Stimulated activated naive CD8-positive, alpha-beta T cell treated with anti-CD3 and anti-CD28 coated beads, Interleukin-15, amount 100 ng/mL, for 72 hours (primary cell): ENCODE measurements at regions not wholly inside any gene's neighbourhood (a gene's known extent, or its start where the extent isn't known, plus 50 kb on each side); places are given as distances from the start of the nearest gene placed in this dataset.
"Not testable (repeated sequence)": the region's sequence is repeated elsewhere in the genome, so short reads cannot be mapped to it uniquely, and the experiment has no call there.

ENCODE experiments used
- ATAC-seq: fragments of 150-1000 bp; cut with Tn5 transposase; 2 replicates; pipeline ENCODE4 v1.10.0; 2021; ENCODE audit warnings: mild to moderate bottlenecking, moderate library complexity
- DNase-seq, 2 donors: peaks; one replicate each; pipeline ENCODE4 v3.0.0; 2021 to 2022
- H3K27ac Mint-ChIP-seq, 2 donors: one replicate each; pipeline ENCODE4 v1.8.0; 2022; ENCODE audit warnings: mild to moderate bottlenecking in 2 of 2, mixed read lengths in 2 of 2, moderate library complexity in 2 of 2
- H3K27me3 Mint-ChIP-seq: one replicate; pipeline ENCODE4 v1.8.0; 2022; ENCODE audit warnings: mixed read lengths
- H3K4me1 Mint-ChIP-seq: one replicate; pipeline ENCODE4 v1.8.0; 2022; ENCODE audit warnings: mild to moderate bottlenecking, mixed read lengths
- H3K4me3 Mint-ChIP-seq, 2 donors: one replicate each; pipeline ENCODE4 v1.8.0; 2022; ENCODE audit warnings: mild to moderate bottlenecking in 2 of 2, mixed read lengths in 2 of 2, moderate library complexity in 1 of 2
- H3K9me3 Mint-ChIP-seq, 2 donors: one replicate each; pipeline ENCODE4 v1.8.0; 2022; ENCODE audit warnings: mixed read lengths in 2 of 2

- H3K4me1 Mint-ChIP-seq, H3K9me3 Mint-ChIP-seq, H3K4me3 Mint-ChIP-seq, DNase-seq, H3K27ac Mint-ChIP-seq, H3K27me3 Mint-ChIP-seq, ATAC-seq: not testable (repeated sequence)
Measured at GRCh38 chr1:65542592-65542991, 122.1 kb downstream of the LEPR start.

DNA sequence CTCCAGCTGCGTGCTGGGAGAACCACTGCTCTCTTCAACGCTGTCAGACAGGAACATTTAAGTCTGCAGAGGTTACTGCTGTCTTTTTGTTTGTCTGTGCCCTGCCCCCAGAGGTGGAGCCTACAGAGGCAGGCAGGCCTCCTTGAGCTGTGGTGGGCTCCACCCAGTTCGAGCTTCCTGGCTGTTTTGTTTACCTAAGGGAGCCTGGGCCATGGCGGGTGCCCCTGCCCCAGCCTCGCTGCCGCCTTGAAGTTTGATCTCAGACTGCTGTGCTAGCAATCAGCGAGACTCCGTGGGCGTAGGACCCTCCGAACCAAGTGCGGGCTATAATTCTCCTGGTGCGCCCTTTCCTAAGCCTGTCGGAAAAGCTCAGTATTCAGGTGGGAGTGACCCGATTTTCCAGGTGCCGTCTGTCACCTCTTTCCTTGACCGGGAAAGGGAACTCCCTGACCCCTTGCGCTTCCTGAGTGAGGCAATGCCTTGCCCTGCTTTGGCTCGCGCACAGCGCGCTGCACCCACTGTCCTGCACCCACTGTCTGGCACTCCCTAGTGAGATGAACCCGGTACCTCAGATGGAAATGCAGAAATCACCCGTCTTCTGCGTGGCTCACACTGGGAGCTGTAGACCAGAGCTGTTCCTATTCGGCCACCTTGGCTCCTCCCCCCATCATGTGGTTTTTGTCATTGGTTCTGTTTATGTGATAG is 130.0 kb downstream of the LEPR start:
- not testable (repeated sequence) for DNase-seq, H3K4me1 Mint-ChIP-seq, ATAC-seq, H3K27ac Mint-ChIP-seq, H3K27me3 Mint-ChIP-seq, H3K4me3 Mint-ChIP-seq
- H3K9me3 Mint-ChIP-seq, result peaks cover 28 to 43% of the 10 kb centered on the region in 2 donors

- not testable (repeated sequence) for H3K4me3 Mint-ChIP-seq, H3K27ac Mint-ChIP-seq, H3K4me1 Mint-ChIP-seq, ATAC-seq, DNase-seq, H3K27me3 Mint-ChIP-seq
- peaks cover 28 to 52% of the 10 kb centered on the region in 2 donors for H3K9me3 Mint-ChIP-seq
Measured at GRCh38 chr1:65552484-65552883, 132.0 kb downstream of the LEPR start.

- H3K4me1 Mint-ChIP-seq, DNase-seq: not testable (repeated sequence)
Measured at GRCh38 chr1:65554086-65554764, 133.8 kb downstream of the LEPR start.

GRCh38 chr1:65554829-65555228 is 134.4 kb downstream of the LEPR start:
- no peaks in the 10 kb centered on the region for H3K27me3 Mint-ChIP-seq
- DNase-seq (no peak), ATAC-seq (no peak)
- no peak overlapping the region for H3K27ac Mint-ChIP-seq
- peaks cover 28 to 45% of the 10 kb centered on the region in 2 donors for H3K9me3 Mint-ChIP-seq
- no peaks in the 10 kb centered on the region for H3K4me1 Mint-ChIP-seq
- H3K4me3 Mint-ChIP-seq, result no peak overlapping the region

More at GRCh38 chr1:65554086-65554764, 133.8 kb downstream of the LEPR start:
- not testable (repeated sequence) for H3K27me3 Mint-ChIP-seq, H3K4me3 Mint-ChIP-seq, H3K27ac Mint-ChIP-seq, ATAC-seq
- H3K9me3 Mint-ChIP-seq, result peaks cover 28 to 45% of the 10 kb centered on the region in 2 donors

DNA sequence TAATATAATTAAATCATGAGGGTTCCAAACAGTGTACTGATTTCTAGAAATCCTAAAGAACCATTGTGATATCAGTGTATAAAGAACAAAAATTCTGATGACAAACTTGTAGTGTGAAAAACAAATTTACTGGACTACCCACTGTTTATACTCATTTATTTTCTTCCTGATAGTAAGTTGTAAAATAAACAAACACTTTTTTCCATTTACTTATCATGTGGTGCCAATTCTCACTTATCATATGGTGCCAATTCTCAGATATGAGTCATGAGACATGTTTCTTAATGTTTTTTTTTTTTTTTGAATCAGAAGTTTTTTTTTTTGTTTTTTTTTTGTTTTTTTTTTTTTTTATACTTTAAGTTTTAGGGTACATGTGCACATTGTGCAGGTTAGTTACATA is 137.7 kb downstream of the LEPR start:
- H3K27ac Mint-ChIP-seq, result no peak overlapping the region
- no peak overlapping the region for H3K4me3 Mint-ChIP-seq
- no peaks in the 10 kb centered on the region for H3K4me1 Mint-ChIP-seq
- ATAC-seq (no peak), DNase-seq (no peak)
- H3K27me3 Mint-ChIP-seq, result no peaks in the 10 kb centered on the region
- H3K9me3 Mint-ChIP-seq, result peaks cover 4 to 18% of the 10 kb centered on the region in 2 donors

GRCh38 chr1:65564493-65564892 is 144.0 kb downstream of the LEPR start:
- no peak overlapping the region for H3K4me3 Mint-ChIP-seq
- no peaks in the 10 kb centered on the region for H3K27me3 Mint-ChIP-seq
- H3K9me3 Mint-ChIP-seq, result peaks cover 0 to 7% of the 10 kb centered on the region in 2 donors
- ATAC-seq (no peak), DNase-seq (no peak)
- H3K27ac Mint-ChIP-seq, result no peak overlapping the region
- H3K4me1 Mint-ChIP-seq, result no peaks in the 10 kb centered on the region

DNA sequence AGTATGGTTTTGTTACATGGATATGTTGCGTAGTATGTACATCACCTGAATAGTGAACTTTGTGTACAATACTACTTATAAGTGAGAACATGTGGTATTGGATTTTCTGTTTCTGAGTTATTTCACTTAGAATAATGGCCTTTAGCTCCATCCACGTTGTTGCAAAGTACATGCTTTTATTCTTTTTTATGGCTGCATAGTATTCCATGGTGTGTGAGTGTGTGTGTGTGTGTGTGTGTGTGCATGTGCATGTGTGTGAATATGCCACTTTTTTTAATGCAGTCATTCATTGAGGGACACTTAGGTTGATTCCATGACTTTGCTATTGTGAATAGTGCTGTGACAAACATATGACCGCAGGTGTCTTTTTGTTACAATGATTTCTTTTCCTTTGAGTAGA is 147.8 kb downstream of the LEPR start:
- DNase-seq, result no peak
- peaks cover 0 to 7% of the 10 kb centered on the region in 2 donors for H3K9me3 Mint-ChIP-seq
- no peaks in the 10 kb centered on the region for H3K4me1 Mint-ChIP-seq
- no peak overlapping the region for H3K4me3 Mint-ChIP-seq
- no peak for ATAC-seq
- H3K27ac Mint-ChIP-seq, result no peak overlapping the region
- no peaks in the 10 kb centered on the region for H3K27me3 Mint-ChIP-seq

DNA sequence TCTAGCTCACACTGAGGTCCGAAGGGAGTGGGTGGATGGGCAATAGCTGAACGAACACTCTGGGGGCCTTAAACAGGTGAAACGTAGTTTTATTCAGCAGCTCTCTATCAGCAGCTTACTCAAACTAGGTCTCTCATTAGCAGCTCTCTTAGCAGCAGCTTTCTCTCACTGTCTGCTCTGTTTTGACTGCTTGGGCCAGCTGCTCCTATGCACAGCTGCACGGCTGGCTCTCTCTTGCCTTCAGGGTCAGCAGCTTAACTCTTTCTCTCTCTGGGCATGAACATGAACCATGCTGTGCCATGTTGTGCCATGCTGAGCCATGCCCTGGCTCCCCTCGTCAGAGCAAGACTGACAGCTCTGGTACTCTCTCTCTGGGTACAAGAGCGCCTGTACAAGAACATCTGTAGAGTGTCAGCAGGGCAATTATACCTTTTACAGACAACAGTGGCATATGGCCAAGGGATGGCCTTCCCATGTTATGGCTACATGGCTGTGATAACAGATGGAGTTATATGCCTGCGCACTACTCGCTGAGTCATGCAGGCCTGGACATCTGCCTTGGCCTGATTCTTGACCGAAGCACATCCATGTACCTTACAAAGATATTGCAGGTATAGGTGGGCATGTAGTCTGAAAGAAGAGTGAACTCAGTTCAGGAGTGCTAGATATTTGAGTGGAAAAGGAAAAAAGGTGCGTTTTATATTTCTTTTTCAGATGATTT is 152.4 kb downstream of the LEPR start:
- Mint-ChIP-seq H3K27ac (no peak overlapping the region), H3K4me1 (no peaks in the 10 kb centered on the region), H3K27me3 (no peaks in the 10 kb centered on the region), H3K9me3 (no peaks in the 10 kb centered on the region), H3K4me3 (no peak overlapping the region)
- no peak for DNase-seq
- no peak for ATAC-seq

DNA sequence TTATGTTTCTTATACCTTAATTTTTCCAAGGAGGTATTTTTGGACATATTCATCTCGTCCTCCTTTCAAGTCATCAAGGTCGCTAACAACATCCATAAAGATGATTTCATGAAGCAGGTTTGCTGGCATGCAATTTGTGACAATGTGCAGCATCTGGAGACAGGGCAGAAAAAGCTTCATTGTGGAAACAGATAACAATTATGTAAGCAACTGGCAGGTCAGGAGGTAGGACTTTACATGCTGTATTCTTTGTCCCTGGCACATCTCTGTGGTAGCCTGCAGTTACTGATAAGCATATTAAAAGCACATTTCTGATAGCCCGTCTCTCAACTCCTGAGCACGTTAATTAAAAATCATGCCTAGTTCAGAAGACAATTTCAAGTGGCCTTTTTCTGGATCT is 156.8 kb downstream of the LEPR start:
- DNase-seq (no peak), ATAC-seq (no peak)
- Mint-ChIP-seq H3K9me3 (peaks cover 0 to 2% of the 10 kb centered on the region in 2 donors), H3K27me3 (no peaks in the 10 kb centered on the region), H3K27ac (no peak overlapping the region), H3K4me1 (no peaks in the 10 kb centered on the region), H3K4me3 (no peak overlapping the region)

GRCh38 chr1:65577982-65578381 is 157.5 kb downstream of the LEPR start:
- not testable (repeated sequence) for H3K4me3 Mint-ChIP-seq, ATAC-seq, DNase-seq, H3K27me3 Mint-ChIP-seq, H3K4me1 Mint-ChIP-seq, H3K9me3 Mint-ChIP-seq, H3K27ac Mint-ChIP-seq

- H3K4me3 Mint-ChIP-seq, result no peak overlapping the region
- no peak for DNase-seq
- H3K27ac Mint-ChIP-seq, result no peak overlapping the region
- ATAC-seq, result no peak
- H3K9me3 Mint-ChIP-seq, result peaks cover 0 to 10% of the 10 kb centered on the region in 2 donors
- H3K4me1 Mint-ChIP-seq, result no peaks in the 10 kb centered on the region
- H3K27me3 Mint-ChIP-seq, result no peaks in the 10 kb centered on the region
Measured at GRCh38 chr1:65581119-65581518, 160.7 kb downstream of the LEPR start.

DNA sequence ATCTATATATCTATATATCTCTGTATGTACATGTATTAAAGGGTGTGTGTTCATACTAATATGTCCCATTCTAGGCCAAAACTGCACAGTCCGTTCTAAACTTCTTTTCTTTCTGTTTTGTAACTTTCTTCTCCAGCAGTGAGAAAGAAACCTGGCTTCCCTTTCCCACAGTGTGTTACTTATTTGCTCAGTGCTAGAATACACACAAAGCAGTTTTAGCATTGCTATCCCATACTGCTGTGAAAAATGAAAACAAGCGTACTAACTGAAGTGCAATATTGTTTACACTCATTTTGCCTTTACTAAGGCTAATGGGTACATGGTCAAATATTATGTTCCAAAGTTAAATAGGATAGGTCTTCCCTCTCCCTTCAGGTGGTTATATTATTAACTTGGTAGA is 163.9 kb downstream of the LEPR start:
- H3K9me3 Mint-ChIP-seq, result peaks cover 0 to 10% of the 10 kb centered on the region in 2 donors
- no peaks in the 10 kb centered on the region for H3K4me1 Mint-ChIP-seq

DNA sequence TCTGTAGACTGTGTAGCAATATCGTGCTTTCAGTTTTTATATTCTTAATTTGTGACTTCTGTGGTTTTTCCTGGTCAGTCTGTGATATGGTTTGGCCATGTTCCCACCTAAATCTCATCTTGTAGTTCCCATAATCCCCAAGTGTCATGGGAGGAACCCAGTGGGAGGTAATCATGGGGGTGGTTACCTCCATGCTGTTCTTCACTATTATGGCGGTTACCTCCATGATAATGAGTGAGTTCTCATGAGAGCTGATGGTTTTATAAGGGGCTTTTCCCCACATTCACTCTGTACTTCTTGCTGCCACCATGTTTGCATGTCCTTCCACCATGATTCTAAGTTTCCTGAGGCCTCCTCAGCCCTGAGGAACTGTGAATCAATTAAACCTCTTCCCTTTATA is 169.8 kb downstream of the LEPR start:
- no peak for DNase-seq
- no peaks in the 10 kb centered on the region for H3K4me1 Mint-ChIP-seq
- ATAC-seq, result no peak
- H3K9me3 Mint-ChIP-seq, result peaks cover 0 to 16% of the 10 kb centered on the region in 2 donors
- H3K27ac Mint-ChIP-seq, result no peak overlapping the region
- H3K4me3 Mint-ChIP-seq, result no peak overlapping the region
- H3K27me3 Mint-ChIP-seq, result no peaks in the 10 kb centered on the region

More for the DNA sequence above, 163.9 kb downstream of the LEPR start:
- H3K4me3 Mint-ChIP-seq, result no peak overlapping the region
- no peak for ATAC-seq
- DNase-seq, result no peak
- H3K27me3 Mint-ChIP-seq, result no peaks in the 10 kb centered on the region
- H3K27ac Mint-ChIP-seq, result no peak overlapping the region

- Mint-ChIP-seq H3K27me3 (no peaks in the 10 kb centered on the region), H3K9me3 (peaks cover 0 to 16% of the 10 kb centered on the region in 2 donors), H3K27ac (no peak overlapping the region), H3K4me3 (no peak overlapping the region), H3K4me1 (no peaks in the 10 kb centered on the region)
- ATAC-seq (no peak), DNase-seq (no peak)
Measured at GRCh38 chr1:65593516-65593915, 173.0 kb downstream of the LEPR start.

GRCh38 chr1:65595724-65596123 is 175.3 kb downstream of the LEPR start:
- ATAC-seq, result no peak
- peaks cover 0 to 9% of the 10 kb centered on the region in 2 donors for H3K9me3 Mint-ChIP-seq
- no peak overlapping the region for H3K4me3 Mint-ChIP-seq
- H3K27ac Mint-ChIP-seq, result no peak overlapping the region
- DNase-seq, result no peak
- H3K27me3 Mint-ChIP-seq, result no peaks in the 10 kb centered on the region
- no peaks in the 10 kb centered on the region for H3K4me1 Mint-ChIP-seq
